Left cardiac atrium (tissue), 4 donors: ENCODE measurements at regions not wholly inside any gene's neighbourhood (a gene's known extent, or its start where the extent isn't known, plus 50 kb on each side); places are given as distances from the start of the nearest gene placed in this dataset.
A peak's percentile ranks its signal among the peaks of the same experiment; 100 is the strongest.

ENCODE experiments used
- ATAC-seq, 2 donors: fragments of 200-7000 bp; cut with Tn5 transposase; one replicate each; pipeline ENCODE4 v1.9.1; 2020; ENCODE audit warnings: mild to moderate bottlenecking in 2 of 2, moderate library complexity in 2 of 2
- DNase-seq: peaks from one replicate; pipeline ENCODE4 v3.0.0-alpha.2; 2020
- intact Hi-C, 2 donors: fragments of 100-400 bp; cut with DNase I; formaldehyde crosslinking; loops; one replicate each; pipeline versions ENCODE4 v1.14.1 to v1.15.1; 2022 to 2023
- donor health status: DM: no; HTN: yes; CAD: no.
- donor health status: DM: no; HTN: yes; CAD: no; lungs with severe emphysema.
- donor health status: DM: yes; HTN: yes; CAD: no.
- donor health status: Dilated cardiomyopathy.

- ATAC-seq (no peak), DNase-seq (no peak)
- intact Hi-C loops, result no loop called here
Measured at GRCh38 chr9:113646946-113647914, 183.7 kb downstream of the RGS3 start.

DNA sequence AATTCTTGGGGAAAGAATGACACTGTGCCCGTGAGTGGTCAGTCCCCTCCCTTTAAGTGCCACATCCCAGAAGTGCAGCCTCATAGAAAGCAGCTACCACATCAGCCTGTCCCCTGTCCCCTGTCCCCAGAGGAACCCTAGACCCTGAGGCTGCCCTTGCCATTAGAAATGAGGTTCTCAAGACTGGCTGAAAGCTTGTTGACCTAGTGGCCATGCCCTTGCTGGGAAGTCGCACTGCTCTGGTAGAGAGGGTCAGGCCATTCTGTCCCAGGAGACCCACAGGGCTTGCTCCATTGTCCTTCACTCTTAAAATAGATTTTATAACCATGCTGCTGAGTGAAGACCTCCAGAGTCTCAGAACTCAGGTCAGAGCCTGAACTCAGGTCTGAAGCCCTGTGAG is 184.5 kb downstream of the RGS3 start:
- DNase-seq, result no peak
- peak in 1 of 2 donors; percentile 6 for ATAC-seq
- intact Hi-C loops, result no loop called here

GRCh38 chr9:113648586-113648985 is 185.1 kb downstream of the RGS3 start:
- DNase-seq (no peak), ATAC-seq (peak in 1 of 2 donors; percentile 10)
- intact Hi-C loops, result no loop called here

GRCh38 chr9:113649054-113649453 is 185.5 kb downstream of the RGS3 start:
- peak; percentile 82 to 83 for ATAC-seq

DNA sequence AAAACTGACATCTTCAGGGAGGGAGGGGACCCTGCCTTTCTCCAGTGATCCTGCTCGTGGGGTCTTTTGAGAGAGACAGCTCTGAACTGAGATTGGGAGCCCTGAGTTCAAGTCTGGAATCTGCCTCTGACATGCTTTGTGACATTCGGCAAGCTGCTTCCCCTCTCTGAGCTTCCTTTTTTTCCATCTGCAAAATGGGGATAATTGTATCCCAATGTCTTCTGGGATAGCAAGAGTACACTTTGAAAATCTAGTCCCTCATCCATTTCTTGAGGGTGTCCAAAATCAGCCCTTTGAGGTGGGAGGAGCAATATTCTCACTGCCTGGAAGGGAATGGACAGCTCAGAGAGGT is 186.3 kb downstream of the RGS3 start:
- intact Hi-C loops, result loop anchor here in 1 of 2 donors (10.0 kb wide), 1 partner anchor 375 kb away; the partner anchor contains the start of genes CDC26 and PRPF4
- no peak for ATAC-seq
- DNase-seq, result no peak

More at GRCh38 chr9:113649054-113649453, 185.5 kb downstream of the RGS3 start:
- peak; percentile 71 for DNase-seq
- intact Hi-C loops, result no loop called here

- DNase-seq, result no peak
- intact Hi-C loops, result loop anchor here in 1 of 2 donors (10.0 kb wide), 1 partner anchor 376 kb away; the partner anchor contains the start of genes CDC26 and PRPF4
- no peak for ATAC-seq
Measured at GRCh38 chr9:113650207-113651131, 186.9 kb downstream of the RGS3 start.

- no peak for ATAC-seq
- intact Hi-C loops, result loop anchor here in 1 of 2 donors (10.0 kb wide), 1 partner anchor 377 kb away; the partner anchor contains the start of genes CDC26 and PRPF4
- no peak for DNase-seq
Measured at GRCh38 chr9:113651896-113652295, 188.4 kb downstream of the RGS3 start.

- intact Hi-C loops, result loop anchor here in 1 of 2 donors (10.0 kb wide), 1 partner anchor 378 kb away; the partner anchor contains the start of genes CDC26 and PRPF4
- ATAC-seq, result no peak
- no peak for DNase-seq
Measured at GRCh38 chr9:113652355-113653152, 189.0 kb downstream of the RGS3 start.

GRCh38 chr9:113653746-113654604 is 190.4 kb downstream of the RGS3 start:
- ATAC-seq (peak in 1 of 2 donors; percentile 5), DNase-seq (peak; percentile 55)
- intact Hi-C loops, result loop anchor here (2.0 to 10.0 kb wide), 2 partner anchors 59 to 379 kb away; partner anchors contain the start of genes CDC26 (in 1 of the 2) and PRPF4 (in 1 of the 2)

DNA sequence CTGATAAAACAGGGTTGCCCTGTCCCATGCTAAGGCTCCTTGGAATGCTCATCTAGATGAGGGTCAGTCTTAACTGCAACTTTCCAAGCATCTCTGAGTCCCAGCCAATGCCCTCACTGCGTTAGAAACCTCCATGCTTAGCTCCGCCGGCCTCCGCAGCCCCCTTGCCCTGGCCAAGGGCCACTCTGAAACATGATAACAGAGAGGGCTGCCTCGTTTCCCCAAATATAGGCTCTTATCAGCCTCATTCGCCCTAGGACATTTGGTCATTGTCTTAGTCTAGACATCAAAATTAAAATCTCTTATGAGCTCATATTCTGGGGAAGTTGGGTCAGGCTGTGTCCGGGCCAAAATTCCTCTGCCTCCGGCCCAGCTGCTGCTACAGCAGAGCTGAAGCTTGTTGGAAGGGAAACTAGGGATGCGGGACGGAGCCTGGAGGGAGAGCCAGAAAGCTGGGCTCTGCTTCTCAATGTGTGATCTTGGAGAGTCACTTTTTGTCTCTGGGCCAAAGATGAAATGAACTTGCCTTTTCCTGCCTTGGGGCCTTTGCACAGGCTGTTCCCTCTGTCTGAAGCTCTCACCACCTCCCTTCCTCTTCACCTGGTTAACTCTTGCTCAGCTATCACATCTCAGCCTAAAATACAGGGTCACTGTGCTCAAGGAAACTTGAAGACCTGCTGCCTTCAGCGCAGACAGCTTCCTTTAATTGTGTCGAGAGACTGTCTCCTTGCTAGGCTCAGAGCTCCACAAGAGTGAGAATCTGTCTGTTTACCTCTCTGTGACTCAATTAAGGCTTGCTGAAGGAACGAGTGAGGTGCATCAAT is 191.3 kb downstream of the RGS3 start:
- intact Hi-C loops, result loop anchor here (1.0 to 10.0 kb wide), 4 partner anchors 60 to 380 kb away; partner anchors contain the start of genes CDC26 (in 1 of the 2) and PRPF4 (in 1 of the 2)
- ATAC-seq, result peak; percentile 78 to 82
- DNase-seq, result peak; percentile 87

GRCh38 chr9:113656771-113657670 is 193.5 kb downstream of the RGS3 start:
- intact Hi-C loops, result loop anchor here (5.0 to 10.0 kb wide), 2 partner anchors 210 to 382 kb away; partner anchors contain the start of genes CDC26 (in 1 of the 2) and PRPF4 (in 1 of the 2)
- no peak for DNase-seq
- ATAC-seq, result no peak

DNA sequence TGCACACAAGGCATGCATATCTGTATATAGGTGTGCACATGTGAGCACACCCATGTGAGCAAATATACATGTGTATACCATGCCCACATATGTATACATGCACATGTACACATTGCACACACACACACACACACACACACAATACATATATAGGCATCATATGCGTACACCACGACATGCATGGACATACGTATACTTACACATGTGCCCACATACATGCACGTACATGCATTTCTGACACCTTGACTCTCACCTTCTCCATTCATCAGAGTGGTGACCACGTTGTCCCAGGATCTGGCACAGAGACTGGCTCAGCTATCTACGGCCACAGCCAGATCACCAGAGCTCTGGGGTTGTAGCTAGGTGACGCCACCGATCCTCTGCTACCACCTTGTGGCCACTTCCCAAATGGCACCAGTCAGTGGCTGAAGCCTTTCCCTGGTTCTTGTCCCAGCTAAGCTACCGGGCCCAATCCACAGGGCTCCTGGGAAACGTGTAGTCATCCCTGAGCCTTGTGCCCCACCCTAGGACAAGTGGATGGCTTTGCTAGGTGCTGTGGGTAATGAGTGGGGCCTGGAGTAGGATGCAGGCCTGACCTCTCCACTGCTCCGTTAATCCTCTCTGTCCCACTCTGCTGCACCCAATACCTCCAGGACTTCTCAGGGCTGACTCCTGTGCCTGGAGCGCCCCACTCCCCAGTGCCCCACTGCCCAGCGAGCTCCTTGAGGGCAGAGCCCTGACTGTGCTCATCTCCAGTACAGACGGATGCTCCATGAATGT is 194.4 kb downstream of the RGS3 start:
- intact Hi-C loops, result loop anchor here (2.0 to 10.0 kb wide), 3 partner anchors 211 to 383 kb away; partner anchors contain the start of genes CDC26 (in 1 of the 2) and PRPF4 (in 1 of the 2)
- DNase-seq (peak; percentile 88), ATAC-seq (peak; percentile 69 to 73)

GRCh38 chr9:113658545-113658895 is 195.0 kb downstream of the RGS3 start:
- intact Hi-C loops, result loop anchor here (2.0 to 10.0 kb wide), 3 partner anchors 211 to 384 kb away; partner anchors contain the start of genes CDC26 (in 1 of the 2) and PRPF4 (in 1 of the 2)
- ATAC-seq, result no peak
- no peak for DNase-seq

GRCh38 chr9:113659039-113659438 is 195.5 kb downstream of the RGS3 start:
- ATAC-seq, result no peak
- intact Hi-C loops, result loop anchor here (2.0 to 10.0 kb wide), 3 partner anchors 212 to 384 kb away; partner anchors contain the start of genes CDC26 (in 1 of the 2) and PRPF4 (in 1 of the 2)
- DNase-seq, result no peak
